ENCODE measurements at regions not wholly inside any gene's neighbourhood (a gene's known extent, or its start where the extent isn't known, plus 50 kb on each side); places are given as distances from the start of the nearest gene placed in this dataset.

GRCh38 chr3:31027914-31028313 lies 133.5 kb upstream of the GADL1 start:
- Histone ChIP-seq H3K27ac (no peak overlapping the region), H3K4me1 (no peaks in the 10 kb centered on the region), H3K4me3 (no peak overlapping the region), H3K36me3 (no peaks in the 10 kb centered on the region), H3K27me3 (no peaks in the 10 kb centered on the region), H3K9me3 (peaks cover 0 to 21% (median 14%) of the 10 kb centered on the region in 4 donors)
- WGBS, 5 donors, result 93 to 100% (median 94%) methylated on average over 2 of the region's 2 CpGs
- intact Hi-C loops (cut with DNase I; ENCODE audit: low total_unique reads), result no loop called here
- no peak for TF ChIP-seq EP300 (IDR thresholded peaks at IDR 0.05)
- TF ChIP-seq POLR2A (IDR thresholded peaks at IDR 0.05), result no peak
- no peak for TF ChIP-seq CTCF (IDR thresholded peaks at IDR 0.05)
- no peak for TF ChIP-seq POLR2AphosphoS5 (IDR thresholded peaks at IDR 0.05)
- no peak for DNase-seq

- WGBS, 5 donors, result 75 to 90% (median 87%) methylated on average over 1 of the region's 1 CpG
- intact Hi-C loops (cut with DNase I; ENCODE audit: low total_unique reads), result no loop called here
- no peak for TF ChIP-seq CTCF (IDR thresholded peaks at IDR 0.05)
- no peak for TF ChIP-seq POLR2A (IDR thresholded peaks at IDR 0.05)
- no peak for TF ChIP-seq POLR2AphosphoS5 (IDR thresholded peaks at IDR 0.05)
- TF ChIP-seq EP300 (IDR thresholded peaks at IDR 0.05), result no peak
These were observed 134.3 kb upstream of the GADL1 start for GRCh38 chr3:31028766-31029165.

GRCh38 chr3:31029706-31030105 lies 135.2 kb upstream of the GADL1 start:
- peaks cover 0 to 21% (median 14%) of the 10 kb centered on the region in 4 donors for H3K9me3 ChIP-seq
- no peak for DNase-seq
- TF ChIP-seq EP300 (IDR thresholded peaks at IDR 0.05) (no peak), CTCF (IDR thresholded peaks at IDR 0.05) (no peak), POLR2A (IDR thresholded peaks at IDR 0.05) (no peak)
- 69 to 91% (median 76%) methylated on average over 3 of the region's 3 CpGs for WGBS, 5 donors
- no peaks in the 10 kb centered on the region for H3K4me1 ChIP-seq
- H3K27me3 ChIP-seq, result no peaks in the 10 kb centered on the region
- no peaks in the 10 kb centered on the region for H3K36me3 ChIP-seq
- intact Hi-C loops (cut with DNase I; ENCODE audit: low total_unique reads), result no loop called here
- H3K4me3 ChIP-seq, result no peak overlapping the region
- no peak overlapping the region for H3K27ac ChIP-seq

More at GRCh38 chr3:31028766-31029165, 134.3 kb upstream of the GADL1 start:
- Histone ChIP-seq H3K27ac (no peak overlapping the region), H3K9me3 (peaks cover 0 to 21% (median 14%) of the 10 kb centered on the region in 4 donors), H3K27me3 (no peaks in the 10 kb centered on the region), H3K4me1 (no peaks in the 10 kb centered on the region), H3K4me3 (no peak overlapping the region), H3K36me3 (no peaks in the 10 kb centered on the region)
- DNase-seq, result no peak

- no peak for TF ChIP-seq CTCF (IDR thresholded peaks at IDR 0.05)
- TF ChIP-seq EP300 (IDR thresholded peaks at IDR 0.05), result no peak
- TF ChIP-seq POLR2A (IDR thresholded peaks at IDR 0.05), result no peak
- no peak for TF ChIP-seq POLR2AphosphoS5 (IDR thresholded peaks at IDR 0.05)
- DNase-seq, result no peak
- no peak overlapping the region for H3K27ac ChIP-seq
- no peaks in the 10 kb centered on the region for H3K4me1 ChIP-seq
- H3K4me3 ChIP-seq, result no peak overlapping the region
- no peaks in the 10 kb centered on the region for H3K36me3 ChIP-seq
- WGBS, 5 donors, result 63 to 82% (median 76%) methylated on average over 1 of the region's 1 CpG
- H3K27me3 ChIP-seq, result no peaks in the 10 kb centered on the region
- H3K9me3 ChIP-seq, result no peaks in the 10 kb centered on the region
- intact Hi-C loops (cut with DNase I; ENCODE audit: low total_unique reads), result no loop called here
These were observed 141.2 kb upstream of the GADL1 start for GRCh38 chr3:31035681-31036080.

All from stomach (tissue), 8 donors.